Keratinocyte (primary cell): ENCODE measurements at regions not wholly inside any gene's neighbourhood (a gene's known extent, or its start where the extent isn't known, plus 50 kb on each side); places are given as distances from the start of the nearest gene placed in this dataset.

ENCODE experiments used
- DNase-seq: peaks from one replicate; pipeline ENCODE4 v3.0.0-alpha.2; 2011; ENCODE audit warnings: low read depth, missing footprints, low spot score
- FAIRE-seq: peaks from 2 replicates; lab custom pipeline; 2011; peaks lifted over from hg19 to GRCh38; lab: Jason Lieb, UNC
- H2AFZ ChIP-seq: 2 replicates; pipeline ENCODE4 v1.6.0; 2012; ENCODE audit warnings: low read length, control low read depth, inconsistent platforms; ENCODE audit not compliant: control insufficient read depth
- H3K27ac ChIP-seq: 2 replicates; pipeline ENCODE4 v1.5.1; 2011; ENCODE audit warnings: low read length; ENCODE audit not compliant: control insufficient read depth, insufficient read depth
- H3K27me3 ChIP-seq: 3 replicates; pipeline ENCODE4 v1.6.0; 2011; ENCODE audit warnings: low read length; ENCODE audit not compliant: control insufficient read depth, insufficient read depth; ENCODE audit errors: extremely low read depth
- H3K36me3 ChIP-seq, 2 experiments: 2 replicates in 1 of 2; 3 replicates in 1 of 2; pipeline ENCODE4 v1.5.1; 2011; ENCODE audit warnings: low read length in 2 of 2, mild to moderate bottlenecking in 1 of 2; ENCODE audit not compliant: control insufficient read depth in 2 of 2, insufficient read depth in 2 of 2; ENCODE audit errors: extremely low read depth in 1 of 2
- H3K4me1 ChIP-seq: 3 replicates; pipeline ENCODE4 v1.5.1; 2011; ENCODE audit warnings: low read length; ENCODE audit not compliant: control insufficient read depth, insufficient read depth; ENCODE audit errors: extremely low read depth
- H3K4me2 ChIP-seq: 3 replicates; pipeline ENCODE4 v1.6.0; 2011; ENCODE audit warnings: low read depth, low read length; ENCODE audit not compliant: control insufficient read depth, insufficient read depth; ENCODE audit errors: extremely low read depth
- H3K4me3 ChIP-seq, 3 experiments: fragments of 200-600 bp in 1 of 3; sonication (generic) in 1 of 3; 2 replicates in 2 of 3; 3 replicates in 1 of 3; pipeline ENCODE4 v1.5.1; 2011 to 2016; ENCODE audit warnings: low read length in 3 of 3, mild to moderate bottlenecking in 3 of 3, control low read depth in 2 of 3, inconsistent platforms in 1 of 3, low read depth in 1 of 3, mixed read lengths in 1 of 3, mixed run types in 1 of 3, moderate library complexity in 1 of 3; ENCODE audit not compliant: control insufficient read depth in 2 of 3, insufficient read depth in 2 of 3; ENCODE audit errors: extremely low read depth in 1 of 3
- H3K79me2 ChIP-seq: 2 replicates; pipeline ENCODE4 v1.6.0; 2012; ENCODE audit warnings: low read length; ENCODE audit not compliant: control insufficient read depth, insufficient read depth
- H3K9ac ChIP-seq: 3 replicates; pipeline ENCODE4 v1.6.0; 2011; ENCODE audit warnings: low read length; ENCODE audit not compliant: control insufficient read depth, insufficient read depth; ENCODE audit errors: extremely low read depth
- H3K9me1 ChIP-seq: 3 replicates; pipeline ENCODE4 v1.6.0; 2011; ENCODE audit warnings: low read length; ENCODE audit not compliant: control insufficient read depth, insufficient read depth; ENCODE audit errors: extremely low read depth
- H3K9me3 ChIP-seq: 2 replicates; pipeline ENCODE4 v1.5.1; 2012; ENCODE audit warnings: low read depth, low read length; ENCODE audit not compliant: control insufficient read depth
- H4K20me1 ChIP-seq: 3 replicates; pipeline ENCODE4 v1.6.0; 2011; ENCODE audit warnings: low read length; ENCODE audit not compliant: control insufficient read depth, insufficient read depth; ENCODE audit errors: extremely low read depth
- CTCF ChIP-seq, 3 experiments: IDR thresholded peaks in 1 of 3; conservative IDR thresholded peaks in 1 of 3; optimal IDR thresholded peaks in 1 of 3; 2 replicates in 2 of 3; 3 replicates in 1 of 3; pipeline versions ENCODE3 to v1.5.1; 2011; ENCODE audit warnings: low read length in 3 of 3, mild to moderate bottlenecking in 3 of 3, moderate library complexity in 2 of 3, control low read depth in 1 of 3, inconsistent platforms in 1 of 3; ENCODE audit not compliant: insufficient read depth in 2 of 3; ENCODE audit errors: extremely low read depth in 1 of 3
- EZH2 ChIP-seq: IDR thresholded peaks from one replicate; pipeline ENCODE4 v1.6.1; 2012; ENCODE audit warnings: inconsistent platforms, mild to moderate bottlenecking, low read length, moderate library complexity
- dilution Hi-C: fragments of 300-500 bp; cut with MboI; formaldehyde crosslinking; loops from one replicate; pipeline ENCODE4 v1.7.0; 2020; ENCODE audit warnings: low sequenced_read_pairs; ENCODE audit not compliant: extremely low pct_ligation_motif_present

- Histone ChIP-seq H3K36me3 (no peaks in the 10 kb centered on the region), H3K4me3 (no peak overlapping the region), H3K27me3 (peaks cover 3% of the 10 kb centered on the region), H3K9me3 (no peaks in the 10 kb centered on the region), H3K9me1 (no peaks in the 10 kb centered on the region), H2AFZ (no peak overlapping the region), H4K20me1 (no peaks in the 10 kb centered on the region), H3K27ac (no peak overlapping the region), H3K79me2 (no peaks in the 10 kb centered on the region), H3K4me1 (no peaks in the 10 kb centered on the region), H3K9ac (no peak overlapping the region), H3K4me2 (no peak overlapping the region)
- FAIRE-seq (no peak), DNase-seq (no peak)
- dilution Hi-C loops = no loop called here
- TF ChIP-seq CTCF (optimal IDR thresholded peaks at IDR 0.05 in 1 of 3, IDR thresholded peaks at IDR 0.05 in 1 of 3, conservative IDR thresholded peaks at IDR 0.05 in 1 of 3; ENCODE audit: extremely low read depth in 1 of 3, insufficient read depth in 2 of 3, low read length in 3 of 3) = no peak
- no peak for TF ChIP-seq EZH2
Observed at GRCh38 chr10:7082967-7083366, 327.9 kb downstream of the SFMBT2 start.

DNA sequence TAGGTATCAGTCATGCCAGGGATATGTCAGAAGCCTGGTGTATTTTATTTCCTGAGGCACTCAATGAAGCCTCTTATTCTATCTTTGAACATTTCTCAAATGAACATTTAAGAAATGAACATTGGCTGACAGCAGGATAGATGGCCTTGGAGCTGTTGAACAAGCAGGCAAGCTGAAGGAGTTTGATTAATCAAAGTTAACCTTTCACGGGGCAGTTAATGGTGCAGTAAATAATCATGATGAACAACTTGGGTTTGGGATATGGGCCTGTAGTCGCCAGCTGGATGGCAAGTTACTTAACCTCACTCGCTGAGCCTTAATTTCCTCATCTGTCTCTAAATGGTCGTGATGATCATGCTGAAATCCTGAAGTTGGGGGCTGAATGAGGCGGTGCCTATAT is 333.0 kb downstream of the SFMBT2 start:
- TF ChIP-seq EZH2 (no peak), CTCF (optimal IDR thresholded peaks at IDR 0.05 in 1 of 3, IDR thresholded peaks at IDR 0.05 in 1 of 3, conservative IDR thresholded peaks at IDR 0.05 in 1 of 3; ENCODE audit: extremely low read depth in 1 of 3, insufficient read depth in 2 of 3, low read length in 3 of 3) (no peak)
- Histone ChIP-seq H4K20me1 (no peaks in the 10 kb centered on the region), H3K4me3 (no peak overlapping the region), H3K9me1 (no peaks in the 10 kb centered on the region), H3K79me2 (no peaks in the 10 kb centered on the region), H2AFZ (no peak overlapping the region), H3K4me1 (no peaks in the 10 kb centered on the region), H3K9me3 (no peaks in the 10 kb centered on the region), H3K27ac (no peak overlapping the region), H3K36me3 (no peaks in the 10 kb centered on the region), H3K9ac (no peak overlapping the region), H3K4me2 (no peak overlapping the region), H3K27me3 (peaks cover 3% of the 10 kb centered on the region)
- dilution Hi-C loops = no loop called here
- DNase-seq (no peak), FAIRE-seq (no peak)
